ENCODE measurements at regions not wholly inside any gene's neighbourhood (a gene's known extent, or its start where the extent isn't known, plus 50 kb on each side); places are given as distances from the start of the nearest gene placed in this dataset.
A peak's percentile ranks its signal among the peaks of the same experiment; 100 is the strongest.
"Not testable (repeated sequence)": the region's sequence is repeated elsewhere in the genome, so short reads cannot be mapped to it uniquely, and the experiment has no call there.

GRCh38 chr3:144687862-144688261, 716.2 kb downstream of the DIPK2A start:
- Histone ChIP-seq H3K79me2 (ENCODE audit: low read length) (no peaks in the 10 kb centered on the region), H2AFZ (ENCODE audit: low read length) (no peak overlapping the region), H4K20me1 (ENCODE audit: insufficient read depth, low read depth, low read length) (no peaks in the 10 kb centered on the region), H3K4me3 (ENCODE audit: low read length) (no peak overlapping the region), H3K9me3 (ENCODE audit: low read length) (no peaks in the 10 kb centered on the region), H3K27ac (ENCODE audit: low read length) (no peak overlapping the region), H3K4me2 (ENCODE audit: low read depth, low read length, poor library complexity, severe bottlenecking) (no peak overlapping the region), H3K9ac (ENCODE audit: low read length) (no peak overlapping the region), H3K27me3 (ENCODE audit: low read length) (no peaks in the 10 kb centered on the region), H3K9me2 (replicated peaks; ENCODE audit: insufficient read depth, low read length) (no peaks in the 10 kb centered on the region; the same call in 1 of the 2 replicates), H3K4me1 (ENCODE audit: low read length) (no peaks in the 10 kb centered on the region), H3K36me3 (ENCODE audit: insufficient read depth, low read length) (no peaks in the 10 kb centered on the region)
- DNase-seq, result peak; percentile 70

- no peaks in the 10 kb centered on the region for H3K4me1 ChIP-seq (ENCODE audit: low read length)
- no peaks in the 10 kb centered on the region for H3K79me2 ChIP-seq (ENCODE audit: low read length)
- H4K20me1 ChIP-seq (ENCODE audit: insufficient read depth, low read depth, low read length), result no peaks in the 10 kb centered on the region
- H3K9ac ChIP-seq (ENCODE audit: low read length), result no peak overlapping the region
- H3K36me3 ChIP-seq (ENCODE audit: insufficient read depth, low read length), result no peaks in the 10 kb centered on the region
- H3K27ac ChIP-seq (ENCODE audit: low read length), result no peak overlapping the region
- DNase-seq, result no peak
- H3K9me2 ChIP-seq (replicated peaks; ENCODE audit: insufficient read depth, low read length), result no peaks in the 10 kb centered on the region; the same call in 1 of the 2 replicates
- H3K4me3 ChIP-seq (ENCODE audit: low read length), result no peak overlapping the region
- H3K9me3 ChIP-seq (ENCODE audit: low read length), result peaks cover 3% of the 10 kb centered on the region; the same call in 1 of the 2 replicates
- H3K27me3 ChIP-seq (ENCODE audit: low read length), result no peaks in the 10 kb centered on the region
- no peak overlapping the region for H3K4me2 ChIP-seq (ENCODE audit: low read depth, low read length, poor library complexity, severe bottlenecking)
- H2AFZ ChIP-seq (ENCODE audit: low read length), result no peak overlapping the region
These were observed 720.9 kb downstream of the DIPK2A start for GRCh38 chr3:144692488-144692887.

- Histone ChIP-seq H3K4me1 (ENCODE audit: low read length) (no peaks in the 10 kb centered on the region), H3K27me3 (ENCODE audit: low read length) (no peaks in the 10 kb centered on the region), H4K20me1 (ENCODE audit: insufficient read depth, low read depth, low read length) (no peaks in the 10 kb centered on the region), H3K9ac (ENCODE audit: low read length) (no peak overlapping the region), H3K36me3 (ENCODE audit: insufficient read depth, low read length) (no peaks in the 10 kb centered on the region), H2AFZ (ENCODE audit: low read length) (no peak overlapping the region), H3K9me3 (ENCODE audit: low read length) (no peaks in the 10 kb centered on the region), H3K79me2 (ENCODE audit: low read length) (no peaks in the 10 kb centered on the region), H3K27ac (ENCODE audit: low read length) (no peak overlapping the region), H3K4me2 (ENCODE audit: low read depth, low read length, poor library complexity, severe bottlenecking) (no peak overlapping the region), H3K9me2 (replicated peaks; ENCODE audit: insufficient read depth, low read length) (no peaks in the 10 kb centered on the region), H3K4me3 (ENCODE audit: low read length) (no peak overlapping the region)
- DNase-seq, result no peak
These were observed 736.8 kb downstream of the DIPK2A start for GRCh38 chr3:144708437-144708836.

GRCh38 chr3:144737281-144737680, 765.7 kb downstream of the DIPK2A start:
- no peak overlapping the region for H3K4me3 ChIP-seq (ENCODE audit: low read length)
- DNase-seq, result no peak

GRCh38 chr3:144743225-144743668, 771.6 kb downstream of the DIPK2A start:
- H3K4me3 ChIP-seq (ENCODE audit: low read length), result no peak overlapping the region
- no peaks in the 10 kb centered on the region for H4K20me1 ChIP-seq (ENCODE audit: insufficient read depth, low read depth, low read length)
- H2AFZ ChIP-seq (ENCODE audit: low read length), result no peak overlapping the region
- no peaks in the 10 kb centered on the region for H3K4me1 ChIP-seq (ENCODE audit: low read length)
- DNase-seq, result no peak
- no peaks in the 10 kb centered on the region for H3K9me2 ChIP-seq (replicated peaks; ENCODE audit: insufficient read depth, low read length)
- no peak overlapping the region for H3K4me2 ChIP-seq (ENCODE audit: low read depth, low read length, poor library complexity, severe bottlenecking)
- H3K9ac ChIP-seq (ENCODE audit: low read length), result no peak overlapping the region
- H3K79me2 ChIP-seq (ENCODE audit: low read length), result no peaks in the 10 kb centered on the region
- no peak overlapping the region for H3K27ac ChIP-seq (ENCODE audit: low read length)
- H3K9me3 ChIP-seq (ENCODE audit: low read length), result peaks cover 6% of the 10 kb centered on the region; the same call in 1 of the 2 replicates
- no peaks in the 10 kb centered on the region for H3K36me3 ChIP-seq (ENCODE audit: insufficient read depth, low read length)
- no peaks in the 10 kb centered on the region for H3K27me3 ChIP-seq (ENCODE audit: low read length)

More at GRCh38 chr3:144737281-144737680, 765.7 kb downstream of the DIPK2A start:
- H3K9me3 ChIP-seq (ENCODE audit: low read length), result peaks cover 11% of the 10 kb centered on the region; the same call in 1 of the 2 replicates
- no peaks in the 10 kb centered on the region for H3K9me2 ChIP-seq (replicated peaks; ENCODE audit: insufficient read depth, low read length)
- no peak overlapping the region for H3K9ac ChIP-seq (ENCODE audit: low read length)
- no peaks in the 10 kb centered on the region for H3K36me3 ChIP-seq (ENCODE audit: insufficient read depth, low read length)
- H3K4me1 ChIP-seq (ENCODE audit: low read length), result no peaks in the 10 kb centered on the region
- no peak overlapping the region for H3K27ac ChIP-seq (ENCODE audit: low read length)
- no peaks in the 10 kb centered on the region for H4K20me1 ChIP-seq (ENCODE audit: insufficient read depth, low read depth, low read length)
- H3K79me2 ChIP-seq (ENCODE audit: low read length), result no peaks in the 10 kb centered on the region
- no peak overlapping the region for H2AFZ ChIP-seq (ENCODE audit: low read length)
- H3K27me3 ChIP-seq (ENCODE audit: low read length), result no peaks in the 10 kb centered on the region
- H3K4me2 ChIP-seq (ENCODE audit: low read depth, low read length, poor library complexity, severe bottlenecking), result no peak overlapping the region

- Histone ChIP-seq H3K4me2 (ENCODE audit: low read depth, low read length, poor library complexity, severe bottlenecking) (no peak overlapping the region), H3K9me2 (replicated peaks; ENCODE audit: insufficient read depth, low read length) (no peaks in the 10 kb centered on the region), H3K27ac (ENCODE audit: low read length) (no peak overlapping the region), H3K36me3 (ENCODE audit: insufficient read depth, low read length) (no peaks in the 10 kb centered on the region), H3K79me2 (ENCODE audit: low read length) (no peaks in the 10 kb centered on the region), H3K4me3 (ENCODE audit: low read length) (no peak overlapping the region), H3K9ac (ENCODE audit: low read length) (no peak overlapping the region), H3K9me3 (ENCODE audit: low read length) (peaks cover 6% of the 10 kb centered on the region; the same call in 1 of the 2 replicates), H3K27me3 (ENCODE audit: low read length) (no peaks in the 10 kb centered on the region), H2AFZ (ENCODE audit: low read length) (no peak overlapping the region), H4K20me1 (ENCODE audit: insufficient read depth, low read depth, low read length) (no peaks in the 10 kb centered on the region), H3K4me1 (ENCODE audit: low read length) (no peaks in the 10 kb centered on the region)
- no peak for DNase-seq
These were observed 772.9 kb downstream of the DIPK2A start for GRCh38 chr3:144744473-144744872.

- Histone ChIP-seq H4K20me1 (ENCODE audit: insufficient read depth, low read depth, low read length) (no peaks in the 10 kb centered on the region), H3K4me2 (ENCODE audit: low read depth, low read length, poor library complexity, severe bottlenecking) (no peak overlapping the region), H3K27me3 (ENCODE audit: low read length) (no peaks in the 10 kb centered on the region), H3K4me1 (ENCODE audit: low read length) (no peaks in the 10 kb centered on the region), H3K79me2 (ENCODE audit: low read length) (no peaks in the 10 kb centered on the region), H3K4me3 (ENCODE audit: low read length) (no peak overlapping the region), H2AFZ (ENCODE audit: low read length) (no peak overlapping the region), H3K9me2 (replicated peaks; ENCODE audit: insufficient read depth, low read length) (no peaks in the 10 kb centered on the region), H3K36me3 (ENCODE audit: insufficient read depth, low read length) (no peaks in the 10 kb centered on the region), H3K9me3 (ENCODE audit: low read length) (peaks cover 6% of the 10 kb centered on the region; the same call in 1 of the 2 replicates), H3K27ac (ENCODE audit: low read length) (no peak overlapping the region), H3K9ac (ENCODE audit: low read length) (no peak overlapping the region)
- DNase-seq, result no peak
These were observed 775.0 kb downstream of the DIPK2A start for GRCh38 chr3:144746631-144747030.

- not testable (repeated sequence) for H3K27me3 ChIP-seq (ENCODE audit: low read length); H3K9me3 ChIP-seq (ENCODE audit: low read length); H3K9ac ChIP-seq (ENCODE audit: low read length)
These were observed 778.1 kb downstream of the DIPK2A start for GRCh38 chr3:144749536-144750253.

More at GRCh38 chr3:144749536-144750253, 778.1 kb downstream of the DIPK2A start:
- not testable (repeated sequence) for H3K27ac ChIP-seq (ENCODE audit: low read length); H3K36me3 ChIP-seq (ENCODE audit: insufficient read depth, low read length); H3K79me2 ChIP-seq (ENCODE audit: low read length); H4K20me1 ChIP-seq (ENCODE audit: insufficient read depth, low read depth, low read length); H3K4me2 ChIP-seq (ENCODE audit: low read depth, low read length, poor library complexity, severe bottlenecking); H3K4me1 ChIP-seq (ENCODE audit: low read length); H3K4me3 ChIP-seq (ENCODE audit: low read length); DNase-seq; H2AFZ ChIP-seq (ENCODE audit: low read length); H3K9me2 ChIP-seq (replicated peaks; ENCODE audit: insufficient read depth, low read length)

All from Karpas-422 (cell line).